DMS79 (cell line): ENCODE measurements at regions not wholly inside any gene's neighbourhood (a gene's known extent, or its start where the extent isn't known, plus 50 kb on each side); places are given as distances from the start of the nearest gene placed in this dataset.

ENCODE experiments used
- DNase-seq: peaks from one replicate; lab custom pipeline; 2025; lab: John Stamatoyannopoulos, UW

DNA sequence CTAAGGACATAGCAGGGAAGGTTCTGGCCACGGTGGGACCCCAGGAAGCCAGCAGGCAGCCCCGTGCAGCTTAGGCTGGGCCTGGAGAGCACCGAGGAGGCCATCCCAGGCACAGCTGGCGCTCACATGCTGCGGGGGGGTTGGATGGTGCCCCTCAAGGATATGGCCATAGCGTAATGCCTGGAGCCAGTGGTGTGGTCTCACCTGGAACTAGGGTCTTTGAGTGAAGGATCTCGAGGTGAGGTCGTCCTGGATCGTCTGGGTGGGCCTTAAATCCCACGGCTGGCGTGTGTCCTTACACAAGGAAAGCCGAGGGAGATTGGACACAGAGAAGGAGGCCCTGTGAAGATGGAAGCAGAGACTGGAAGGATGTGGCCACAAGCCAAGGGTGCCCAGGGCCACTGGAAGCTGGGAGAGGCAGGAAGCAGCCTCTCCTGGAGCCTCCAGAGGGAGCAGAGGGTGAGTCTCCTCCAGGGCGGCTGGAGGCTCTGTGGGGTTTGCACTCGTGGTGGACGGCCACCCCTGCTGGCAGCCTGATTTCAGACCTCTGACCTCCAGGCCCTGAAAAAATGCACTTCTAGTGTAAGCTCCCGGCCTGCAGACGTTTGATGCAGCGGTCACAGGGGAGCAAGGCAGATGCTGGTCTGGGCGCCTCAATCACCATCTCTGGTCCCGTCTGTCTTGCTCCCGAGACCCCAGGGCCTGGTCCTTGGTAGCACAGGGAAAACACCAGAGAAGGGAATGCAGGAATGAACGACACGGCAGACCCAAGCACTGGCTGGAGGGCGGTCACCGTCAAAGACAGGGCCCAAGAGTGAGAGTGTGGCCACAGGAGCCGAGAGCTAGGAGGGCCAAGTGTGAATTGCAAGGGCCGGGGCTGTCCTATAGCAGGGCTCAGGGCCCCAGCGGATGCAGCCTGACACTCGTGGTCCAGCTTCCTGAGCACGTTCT is 218.6 kb downstream of the KIF26A start:
- no peak for DNase-seq

DNA sequence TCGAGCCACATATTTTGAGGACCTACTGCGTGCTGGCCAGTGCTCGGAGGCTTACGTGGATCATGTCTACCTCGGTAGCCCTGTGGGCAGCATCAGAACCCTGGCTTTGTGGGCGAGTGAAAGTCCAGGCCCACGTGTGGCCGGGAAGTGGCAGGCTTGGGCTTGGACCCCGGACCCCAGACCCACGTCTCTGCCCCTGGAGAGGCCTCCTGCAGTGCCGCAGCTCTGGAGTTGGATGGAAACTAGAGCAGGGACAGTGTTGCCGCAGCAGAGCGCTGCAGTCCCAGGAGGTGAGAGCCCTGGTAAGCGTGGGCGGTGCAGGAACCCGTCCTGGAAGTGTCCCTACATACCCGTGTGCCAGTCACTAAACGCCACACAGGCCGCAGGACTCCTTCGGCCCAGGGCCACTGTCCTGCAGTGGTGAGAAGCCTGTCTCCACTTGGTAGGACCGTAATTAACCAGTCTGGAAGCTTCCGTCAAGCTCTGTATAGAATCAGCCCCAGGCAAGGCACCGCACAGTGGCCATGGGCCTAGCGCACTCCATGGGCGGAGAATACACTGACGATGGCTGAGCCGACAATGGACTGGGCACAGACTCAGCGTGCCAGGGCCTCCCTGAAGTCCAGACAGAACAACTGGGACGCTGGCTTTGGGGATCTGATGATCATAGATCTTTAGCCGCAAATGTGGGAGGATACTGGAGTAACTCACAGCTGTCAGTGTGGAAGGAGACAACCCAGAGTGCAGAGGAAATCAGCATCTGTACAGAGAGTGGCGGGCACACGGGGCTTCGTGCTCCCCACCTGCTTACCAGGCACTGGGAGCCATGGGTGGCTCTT is 219.5 kb downstream of the KIF26A start:
- no peak for DNase-seq

DNA sequence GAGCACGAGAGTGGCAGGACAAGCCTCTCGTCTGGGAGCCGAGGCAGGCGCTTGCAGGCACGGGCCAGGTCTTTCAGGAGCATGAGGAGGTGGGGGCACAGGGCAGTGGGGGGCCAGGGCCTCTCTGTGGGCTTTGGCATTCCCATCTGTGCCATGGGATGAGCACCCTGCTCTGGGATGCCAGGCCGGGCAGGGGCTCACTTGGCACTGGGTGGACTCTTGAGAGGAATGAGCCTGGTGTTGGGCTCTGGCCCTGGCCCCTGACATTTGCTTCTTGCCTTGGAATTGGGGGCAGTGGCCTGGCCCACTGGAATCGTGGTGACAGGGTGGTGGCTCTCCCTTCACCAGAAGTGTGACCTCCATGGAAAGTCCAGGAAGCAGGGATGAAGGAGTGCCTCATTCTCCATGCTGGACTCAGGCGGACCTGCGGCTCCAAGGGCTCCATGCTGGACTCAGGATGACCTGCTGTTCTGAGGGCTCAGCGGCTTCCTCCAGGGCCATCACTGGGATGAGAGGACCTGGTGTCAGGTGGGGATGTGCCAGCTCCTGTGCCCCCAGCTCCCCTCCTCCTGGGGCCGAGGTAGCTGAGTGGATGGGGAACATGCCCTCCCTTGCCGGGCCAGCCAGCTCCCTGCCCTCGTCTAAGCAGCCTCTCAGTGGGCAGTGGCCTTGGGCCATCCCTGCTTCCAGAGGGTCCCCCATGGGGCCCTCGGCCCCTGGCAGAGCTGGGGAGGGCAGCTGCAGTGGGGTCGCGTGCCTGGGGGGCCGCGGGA is 220.3 kb downstream of the KIF26A start:
- DNase-seq: no peak

DNA sequence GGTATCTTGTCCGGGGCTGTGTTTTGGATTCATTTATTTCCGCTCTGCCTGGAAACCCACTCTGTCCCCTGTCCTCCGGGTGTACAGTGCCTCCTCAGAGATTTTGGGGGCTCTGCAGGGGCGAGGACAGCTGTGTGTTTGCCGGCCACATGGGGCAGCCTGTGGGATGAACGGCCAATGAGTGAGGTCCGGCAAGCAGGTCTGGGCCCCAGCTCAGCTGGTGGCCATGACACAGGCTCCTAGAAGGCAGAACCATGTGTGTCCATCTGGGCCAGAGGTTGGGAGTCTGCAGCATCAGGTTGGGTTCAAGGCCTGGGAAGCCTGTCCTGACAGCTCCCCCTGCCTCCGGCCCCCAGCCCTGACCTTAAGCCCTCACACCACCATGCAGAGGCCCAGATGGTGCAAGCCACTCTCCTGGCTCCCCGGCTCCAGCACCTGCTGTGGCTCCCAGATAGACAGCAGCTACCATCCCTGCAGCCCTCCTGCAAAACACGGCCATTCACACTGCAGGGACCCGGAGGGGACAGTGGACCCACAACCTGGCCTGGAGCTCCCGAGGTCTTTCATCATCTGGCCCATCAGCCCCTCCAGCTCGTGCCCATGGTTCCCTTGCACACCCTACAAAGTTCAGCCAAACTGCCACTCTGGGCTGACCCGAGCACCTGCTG is 220.1 kb upstream of the C14orf180 start:
- DNase-seq: no peak

DNA sequence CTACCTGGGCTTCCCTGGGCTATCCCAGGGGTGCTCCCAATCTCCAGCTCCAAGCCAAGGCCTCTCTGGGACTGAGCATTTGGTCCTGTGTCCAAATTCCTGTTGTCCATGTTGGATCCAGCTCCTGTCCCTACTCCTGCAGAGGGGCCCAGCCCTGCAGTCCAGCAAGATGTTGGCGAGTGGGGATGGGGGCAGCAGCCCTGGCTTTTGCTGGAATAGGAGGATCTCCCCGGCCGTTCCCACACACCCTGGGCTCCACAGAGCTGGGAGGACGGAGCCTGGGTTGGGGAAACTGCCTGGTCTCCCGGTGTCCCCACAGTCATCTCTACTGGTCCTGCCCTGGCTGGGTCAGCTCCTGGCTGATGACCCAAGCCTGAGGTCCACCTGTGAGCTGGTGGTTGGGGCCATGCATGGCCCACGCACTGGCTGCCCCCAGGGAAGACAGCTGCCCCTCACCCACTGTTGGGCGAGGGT is 219.6 kb upstream of the C14orf180 start:
- DNase-seq: no peak

DNA sequence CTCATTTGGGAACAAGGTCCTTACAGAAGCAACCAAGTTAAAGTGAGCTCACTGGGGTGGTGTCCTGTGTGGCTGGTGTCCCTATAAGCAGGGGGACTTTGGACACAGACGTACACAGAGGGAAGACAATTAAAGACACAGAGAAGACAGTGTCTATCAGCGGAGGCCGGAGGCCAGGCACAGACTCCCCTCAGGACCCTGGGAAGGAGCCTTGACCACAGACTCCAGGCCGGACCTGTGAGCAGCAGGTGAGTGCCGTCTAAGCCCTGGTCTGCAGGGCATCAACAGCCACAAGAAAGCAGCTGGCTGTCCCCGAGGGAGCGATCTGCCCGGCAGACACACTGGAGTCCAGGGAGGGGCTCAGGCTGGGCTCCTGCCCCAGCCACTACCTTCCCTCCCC is 219.1 kb upstream of the C14orf180 start:
- no peak for DNase-seq

DNA sequence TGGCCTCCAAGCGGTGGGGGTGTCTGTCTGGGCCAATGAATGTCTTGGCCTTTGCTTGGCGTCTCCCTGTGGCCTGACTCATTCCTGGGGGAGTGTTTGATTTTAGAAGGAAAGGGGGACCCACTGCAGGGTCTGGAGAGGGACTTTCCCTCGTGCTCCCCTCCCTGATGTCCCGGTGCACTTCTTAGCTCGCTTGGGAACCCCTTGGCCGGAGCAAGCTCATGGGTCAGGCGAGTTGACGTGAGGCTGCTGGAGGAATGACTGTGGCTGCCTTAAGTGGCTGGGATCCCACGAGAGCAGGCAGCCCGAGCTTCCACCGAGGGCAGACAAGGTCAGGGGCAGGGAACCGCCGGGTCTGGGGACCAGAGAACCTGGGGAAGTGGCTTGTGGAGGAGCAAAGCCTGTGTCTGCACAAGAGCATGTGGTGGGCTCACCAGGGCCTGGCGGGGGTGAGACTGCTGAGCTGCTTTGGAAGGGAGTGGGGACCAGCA is 218.4 kb upstream of the C14orf180 start:
- no peak for DNase-seq

DNA sequence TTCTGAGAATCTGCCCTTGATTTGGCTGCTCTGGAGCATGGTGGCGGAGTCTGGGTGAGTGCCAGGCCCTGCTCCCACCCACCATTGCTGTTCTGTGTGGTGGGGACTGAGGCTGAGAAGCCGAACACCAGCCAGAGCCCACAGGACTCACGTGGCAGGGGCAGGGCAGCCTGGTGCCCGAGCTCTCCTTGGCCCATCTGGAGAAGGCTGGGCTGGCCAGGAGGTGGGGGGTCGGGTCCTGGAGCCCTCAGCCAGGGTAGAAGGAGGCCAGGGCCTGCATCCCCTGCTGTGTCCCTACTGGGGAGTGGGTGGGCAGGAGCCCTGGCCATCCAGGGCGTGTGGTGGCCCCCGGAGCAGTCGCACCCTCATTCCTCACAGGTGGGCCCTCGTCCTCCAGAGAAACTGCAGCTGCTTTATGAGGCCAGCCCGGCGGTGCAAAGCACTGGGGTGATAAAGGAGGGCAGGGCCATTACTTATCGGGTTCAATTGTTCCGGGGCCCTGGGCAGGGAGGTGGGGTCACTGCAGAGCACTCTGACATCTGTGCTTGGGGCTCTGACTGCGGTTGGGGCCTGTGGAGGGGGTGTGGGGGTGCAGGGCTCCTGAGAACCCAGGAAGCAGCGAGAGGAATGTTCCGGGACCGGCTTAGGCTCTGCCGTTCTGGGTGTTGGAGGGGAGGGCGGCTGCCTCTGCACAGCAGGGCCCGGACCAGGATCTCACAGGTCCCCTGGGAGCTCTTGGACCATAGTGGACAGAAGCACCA is 217.5 kb upstream of the C14orf180 start:
- DNase-seq: no peak

DNA sequence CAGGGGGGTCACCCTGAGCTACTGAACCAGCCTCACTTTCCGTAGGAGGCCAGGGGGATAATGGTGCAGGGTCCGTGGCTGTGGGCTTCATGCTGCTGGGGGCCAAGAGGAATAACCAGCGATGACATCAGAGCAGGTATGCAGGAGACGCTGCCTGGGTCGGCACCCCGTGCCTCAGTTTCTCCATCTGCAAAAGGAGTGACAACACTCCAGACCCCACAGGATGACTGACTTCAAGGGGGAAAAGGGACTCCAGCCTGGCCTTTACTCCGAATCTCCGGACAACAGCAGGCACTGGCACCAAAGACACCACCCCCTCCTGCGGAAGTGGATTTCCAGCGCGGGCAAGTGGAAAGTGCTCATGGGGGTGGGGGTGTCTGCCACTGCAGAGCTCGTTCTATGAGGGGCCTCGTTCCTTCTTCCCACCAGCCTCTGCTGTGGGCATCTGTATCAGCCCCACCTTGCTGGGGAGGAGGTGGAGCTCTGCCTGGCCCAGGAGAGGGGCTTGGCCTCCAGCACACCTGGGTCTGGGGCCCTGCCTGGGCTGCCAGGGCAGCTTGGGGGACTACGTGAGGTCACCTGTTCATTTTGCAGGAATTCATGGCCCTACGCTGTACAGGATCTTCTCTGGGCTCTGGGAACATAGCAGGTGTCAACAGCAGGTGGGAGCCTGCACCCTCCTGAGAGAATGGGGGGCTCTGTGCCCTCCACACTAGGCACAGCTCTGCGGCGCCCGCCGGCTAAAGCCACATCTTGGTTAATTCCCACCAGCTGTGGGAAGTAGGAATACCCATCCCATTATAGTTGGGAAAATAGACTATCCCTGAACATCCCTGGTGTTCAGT is 216.6 kb upstream of the C14orf180 start:
- no peak for DNase-seq

DNA sequence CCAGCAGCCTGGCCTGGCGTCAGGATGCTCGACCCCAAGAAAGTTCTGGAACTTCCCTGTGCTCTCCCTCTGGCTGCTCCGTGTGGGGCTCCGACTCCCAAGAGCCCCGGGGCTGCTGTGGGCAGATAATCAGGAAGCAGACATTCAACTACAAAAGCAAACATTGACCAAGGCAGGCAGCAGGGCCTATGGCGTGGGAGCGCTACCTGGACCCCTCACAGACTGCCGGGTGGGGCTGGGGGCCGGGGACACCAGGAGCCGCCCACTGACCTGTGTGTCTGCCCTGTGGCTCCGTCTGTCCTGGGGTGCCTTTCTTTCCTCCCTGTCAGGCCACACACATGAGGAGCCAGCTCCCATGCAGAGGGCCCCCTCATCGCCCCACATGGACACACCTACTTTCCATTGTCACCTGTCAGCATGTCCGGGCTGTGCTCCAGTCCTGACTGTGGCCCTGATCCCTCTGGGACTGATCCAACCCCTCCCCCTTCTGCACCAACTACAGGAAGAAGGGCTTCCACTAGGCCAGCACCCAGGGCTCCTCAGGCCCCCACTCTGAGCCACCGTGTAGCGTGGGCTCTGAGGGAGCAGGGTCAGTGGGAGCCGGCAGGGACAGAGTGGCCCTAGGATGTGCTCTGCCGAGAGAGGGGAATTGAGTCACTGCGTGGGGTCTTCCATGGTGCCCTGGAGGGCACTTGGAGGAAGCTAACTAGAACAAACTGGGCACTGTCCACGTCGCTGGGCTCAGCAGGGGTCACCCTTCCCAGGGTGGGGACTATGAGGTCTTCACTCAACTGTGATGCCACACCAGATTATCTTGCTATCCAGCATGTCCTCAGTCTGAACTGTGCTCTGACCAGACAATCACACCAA is 215.4 kb upstream of the C14orf180 start:
- no peak for DNase-seq

DNA sequence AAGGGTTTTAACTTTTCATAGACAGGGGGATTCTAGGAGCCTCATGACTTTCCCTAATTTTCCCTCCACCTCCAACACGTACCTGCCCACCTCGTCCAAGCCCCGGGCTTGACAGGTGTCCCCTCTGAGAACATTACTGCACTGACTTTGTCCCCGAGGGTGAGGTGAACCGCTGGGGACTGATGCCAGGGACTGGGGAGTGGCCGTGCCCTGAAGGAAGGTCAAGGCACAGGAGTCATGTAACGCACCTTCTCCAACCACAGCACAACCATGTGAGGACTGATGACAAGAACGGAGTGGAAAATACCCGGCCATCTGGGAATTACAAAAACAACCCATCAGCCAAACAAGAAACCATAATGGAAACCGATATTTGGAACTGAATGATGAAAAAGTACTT is 214.7 kb upstream of the C14orf180 start:
- no peak for DNase-seq

DNA sequence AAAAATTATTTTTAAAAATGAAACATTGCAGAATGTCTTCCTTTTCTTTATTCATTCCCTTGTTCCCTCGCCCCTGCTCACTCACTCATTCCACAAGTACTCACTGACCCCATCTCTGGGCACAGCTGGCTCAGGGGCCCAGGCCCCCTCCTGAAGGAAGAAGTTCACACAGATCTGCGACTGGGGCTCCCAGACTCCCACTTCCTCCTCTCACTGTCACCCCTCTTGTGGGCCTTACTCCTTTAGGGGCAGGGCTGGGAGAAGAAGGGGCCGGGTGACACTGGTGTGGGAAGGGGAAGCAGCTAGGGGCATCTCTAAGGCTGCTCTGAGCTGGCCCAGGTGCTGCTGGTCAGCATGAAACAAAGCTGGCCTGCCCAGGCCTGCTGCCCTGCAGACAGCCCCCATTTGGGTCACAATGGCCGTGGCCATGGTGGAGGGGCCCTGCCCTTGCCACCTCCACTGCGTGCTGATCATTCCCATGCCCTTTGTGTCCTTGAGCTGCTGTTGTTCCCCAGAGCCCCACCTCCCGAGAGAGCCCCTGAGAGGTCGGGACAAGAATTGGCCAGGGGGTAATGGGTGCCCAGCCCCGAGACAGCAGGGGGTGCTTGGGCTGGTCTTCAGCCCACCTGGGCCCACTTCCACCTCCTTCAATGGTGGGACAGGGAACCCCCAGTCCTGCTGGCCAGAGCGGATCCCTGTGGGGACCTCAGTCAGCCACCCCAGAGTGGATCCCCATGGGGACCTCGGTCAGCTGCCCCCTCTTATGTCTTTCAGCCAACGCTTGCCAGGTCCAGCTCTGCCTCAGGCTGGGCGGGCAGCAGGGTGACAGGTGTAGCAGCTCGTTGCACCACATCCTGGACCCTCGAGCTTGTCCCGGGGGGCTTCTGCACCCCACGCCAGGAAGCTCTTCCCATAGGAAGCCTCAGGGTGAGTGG is 212.4 kb upstream of the C14orf180 start:
- no peak for DNase-seq

DNA sequence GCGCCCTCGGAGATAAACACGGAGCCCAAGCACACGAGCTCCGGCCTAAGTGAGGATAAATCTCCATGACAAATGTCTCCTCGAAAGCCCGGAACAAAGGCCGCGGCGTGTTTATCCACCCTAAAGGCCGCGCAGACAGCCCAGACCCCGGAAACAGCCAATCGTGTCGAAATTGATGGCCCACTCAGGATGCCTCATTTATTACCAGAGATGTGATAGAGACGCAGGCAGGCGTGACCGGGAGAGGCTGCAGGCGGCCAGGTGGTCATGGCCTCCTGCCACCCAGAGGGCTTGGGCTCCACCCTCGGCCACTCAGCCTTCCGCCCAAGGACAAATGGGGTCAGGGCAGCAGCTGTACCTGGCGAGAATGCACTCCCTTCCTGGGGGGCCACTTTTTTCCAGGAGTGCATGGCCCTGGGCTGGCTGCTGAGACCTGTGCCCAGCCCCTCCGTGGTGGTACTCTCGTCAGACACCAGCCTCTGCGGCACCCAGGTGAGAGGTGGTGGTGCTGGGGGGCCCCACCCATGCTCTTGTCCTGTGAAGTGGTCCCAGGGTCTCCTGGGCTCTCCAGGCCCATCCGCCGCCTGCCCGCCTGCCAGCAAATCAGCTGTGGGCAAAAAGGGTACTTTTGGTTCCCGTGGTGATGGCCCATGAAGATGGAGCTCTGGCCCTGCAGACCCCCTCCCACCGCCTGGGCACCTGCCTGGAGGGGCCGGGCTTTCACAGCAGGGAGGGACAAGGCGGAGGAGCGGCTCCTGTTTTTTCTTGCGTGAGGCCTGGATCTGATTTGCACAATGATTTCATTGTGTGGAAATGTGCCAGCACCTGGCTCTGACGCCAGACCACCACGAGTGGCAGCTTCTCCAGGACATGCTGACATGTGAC is 211.5 kb upstream of the C14orf180 start:
- peak; percentile 99 for DNase-seq

DNA sequence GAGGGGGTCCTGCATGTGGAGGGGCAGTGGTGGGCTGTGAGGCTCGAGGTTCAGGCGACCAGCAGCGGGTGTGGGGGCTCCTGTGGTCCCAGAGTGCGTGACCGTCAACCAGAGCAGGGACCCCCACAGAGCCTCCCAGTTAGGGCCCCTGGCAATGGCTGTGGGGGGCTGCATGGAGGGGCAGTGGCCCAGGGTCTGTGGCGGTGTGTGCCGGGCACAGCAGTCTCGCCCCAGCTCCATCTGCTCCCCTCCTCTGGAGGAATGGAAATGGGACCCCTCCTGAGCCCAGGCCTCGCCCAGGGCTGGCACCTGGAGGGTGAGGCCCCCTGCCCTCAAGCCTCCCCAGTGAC is 210.8 kb upstream of the C14orf180 start:
- DNase-seq: no peak

DNA sequence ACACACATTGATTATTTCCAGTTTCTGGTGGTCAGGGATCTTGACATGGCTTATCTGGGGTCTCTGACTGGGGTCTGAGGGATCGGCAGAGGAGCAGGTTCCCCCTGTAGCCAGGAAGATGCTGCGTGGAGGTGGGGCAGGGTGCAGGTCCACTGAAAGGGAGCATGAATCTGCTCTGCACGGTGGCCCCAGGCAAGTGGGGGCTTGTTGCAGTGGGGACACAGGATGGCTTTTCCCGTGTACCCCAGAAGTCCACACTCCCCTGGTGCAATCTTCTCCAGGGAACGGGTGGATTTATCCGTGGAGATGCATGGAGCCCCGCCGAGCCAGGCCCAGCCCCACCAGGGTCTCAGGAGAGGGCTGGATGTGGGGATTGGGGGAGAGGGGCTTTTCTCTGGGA is 210.4 kb upstream of the C14orf180 start:
- no peak for DNase-seq

DNA sequence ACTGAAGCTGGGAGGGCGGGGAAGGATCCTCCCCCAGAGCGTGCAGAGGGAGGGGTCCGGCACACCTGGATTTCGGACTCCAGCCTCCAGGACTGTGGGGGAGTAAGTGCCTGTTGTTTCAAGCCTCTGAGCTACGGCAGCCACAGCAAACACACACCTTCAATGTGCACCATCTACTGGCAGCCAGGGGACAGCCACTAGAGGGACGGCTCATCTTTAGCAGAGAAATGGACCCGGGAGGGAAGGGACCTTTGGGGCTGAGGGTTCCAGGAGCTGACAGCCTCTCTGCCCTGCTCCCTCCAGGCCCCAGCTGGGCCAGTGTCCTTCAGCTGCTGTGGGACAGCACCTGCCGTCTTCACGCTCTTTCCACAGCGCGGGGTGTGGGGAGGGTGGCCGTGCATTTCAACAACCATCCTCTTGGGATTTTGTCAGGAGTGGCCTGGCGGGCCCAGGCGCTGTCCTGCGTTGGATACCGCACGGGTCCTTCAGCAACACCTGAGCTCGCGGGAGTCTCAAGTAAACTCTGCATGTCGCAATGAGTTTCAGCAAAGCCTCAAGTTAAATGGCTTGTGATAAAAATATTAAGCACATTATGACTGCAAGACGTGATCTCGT is 209.2 kb upstream of the C14orf180 start:
- DNase-seq: peak; percentile 91
